Gastrocnemius medialis (tissue), 4 donors: ENCODE measurements at regions not wholly inside any gene's neighbourhood (a gene's known extent, or its start where the extent isn't known, plus 50 kb on each side); places are given as distances from the start of the nearest gene placed in this dataset.

Experiments
- POLR2A ChIP-seq, 2 donors: fragments of 450-650 bp; IDR thresholded peaks; one replicate each; pipeline ENCODE4 v1.6.1; 2017; ENCODE audit warnings: antibody characterized with exemption in 2 of 2, mild to moderate bottlenecking in 2 of 2, moderate library complexity in 2 of 2
- TF ChIP-seq, protein P1 (sequence below), 5 experiments: fragments of 450-650 bp in 3 of 5; fragments of 200-600 bp in 2 of 5; sonication (generic) in 2 of 5; IDR thresholded peaks in 4 of 5; conservative IDR thresholded peaks in 1 of 5; 1 replicate in 4 of 5; 2 replicates in 1 of 5; pipeline ENCODE4 v1.5.1; 2016 to 2019; ENCODE audit warnings: antibody characterized with exemption in 5 of 5, mild to moderate bottlenecking in 3 of 5, moderate library complexity in 3 of 5

DNA sequence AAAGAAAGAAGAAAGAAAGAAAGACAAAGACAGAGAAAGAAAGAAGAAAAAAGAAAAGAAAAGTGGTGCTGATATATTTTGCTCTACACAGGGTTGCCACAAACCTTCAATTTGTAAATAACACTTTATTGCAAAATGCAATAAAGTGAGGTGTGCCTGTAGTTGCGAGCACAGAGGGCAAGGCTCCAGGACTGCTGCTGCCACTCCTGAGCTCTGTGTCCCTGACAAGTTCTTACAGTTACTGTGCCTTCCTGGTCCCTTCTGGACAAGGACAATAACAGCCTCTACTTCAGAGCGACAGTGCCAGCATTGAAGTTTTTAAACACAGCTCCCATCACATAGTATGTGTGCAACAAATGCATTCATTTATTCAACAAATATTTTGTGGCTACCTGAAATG is 148.1 kb downstream of the AXIN2 start:
- no peak for TF ChIP-seq POLR2A (IDR thresholded peaks at IDR 0.05)
- TF ChIP-seq, protein P1, sequence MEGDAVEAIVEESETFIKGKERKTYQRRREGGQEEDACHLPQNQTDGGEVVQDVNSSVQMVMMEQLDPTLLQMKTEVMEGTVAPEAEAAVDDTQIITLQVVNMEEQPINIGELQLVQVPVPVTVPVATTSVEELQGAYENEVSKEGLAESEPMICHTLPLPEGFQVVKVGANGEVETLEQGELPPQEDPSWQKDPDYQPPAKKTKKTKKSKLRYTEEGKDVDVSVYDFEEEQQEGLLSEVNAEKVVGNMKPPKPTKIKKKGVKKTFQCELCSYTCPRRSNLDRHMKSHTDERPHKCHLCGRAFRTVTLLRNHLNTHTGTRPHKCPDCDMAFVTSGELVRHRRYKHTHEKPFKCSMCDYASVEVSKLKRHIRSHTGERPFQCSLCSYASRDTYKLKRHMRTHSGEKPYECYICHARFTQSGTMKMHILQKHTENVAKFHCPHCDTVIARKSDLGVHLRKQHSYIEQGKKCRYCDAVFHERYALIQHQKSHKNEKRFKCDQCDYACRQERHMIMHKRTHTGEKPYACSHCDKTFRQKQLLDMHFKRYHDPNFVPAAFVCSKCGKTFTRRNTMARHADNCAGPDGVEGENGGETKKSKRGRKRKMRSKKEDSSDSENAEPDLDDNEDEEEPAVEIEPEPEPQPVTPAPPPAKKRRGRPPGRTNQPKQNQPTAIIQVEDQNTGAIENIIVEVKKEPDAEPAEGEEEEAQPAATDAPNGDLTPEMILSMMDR (IDR thresholded peaks at IDR 0.05 in 4 of 5, conservative IDR thresholded peaks at IDR 0.05 in 1 of 5): no peak
